ENCODE measurements at regions not wholly inside any gene's neighbourhood (a gene's known extent, or its start where the extent isn't known, plus 50 kb on each side); places are given as distances from the start of the nearest gene placed in this dataset.

GRCh38 chr10:52911163-52911562 is 138.6 kb upstream of the MBL2 start:
- TF ChIP-seq CTCF (IDR thresholded peaks at IDR 0.05) (no peak), POLR2A (IDR thresholded peaks at IDR 0.05) (no peak)
